GM23338 (cell line): ENCODE measurements at regions not wholly inside any gene's neighbourhood (a gene's known extent, or its start where the extent isn't known, plus 50 kb on each side); places are given as distances from the start of the nearest gene placed in this dataset.

Source experiments
- ATAC-seq: fragments of 200-7000 bp; cut with Tn5 transposase; 3 replicates; pipeline ENCODE4 v1.9.1; 2020
- DNase-seq: peaks from one replicate; pipeline ENCODE4 v3.0.0-alpha.2; 2015; ENCODE audit warnings: low spot score
- H2AFZ ChIP-seq: fragments of 200-600 bp; sonication (generic); 2 replicates; pipeline ENCODE4 v1.8.0; 2016; ENCODE audit warnings: antibody characterized with exemption, mild to moderate bottlenecking, moderate library complexity
- H3F3A ChIP-seq: fragments of 200-600 bp; sonication (generic); replicated peaks from 2 replicates; pipeline ENCODE4 v1.8.0; 2017; ENCODE audit warnings: antibody characterized with exemption, mixed run types, low read depth
- H3K27ac ChIP-seq: fragments of 200-600 bp; sonication (generic); 2 replicates; pipeline ENCODE4 v1.6.1; 2016; ENCODE audit warnings: low read depth
- H3K27me3 ChIP-seq: fragments of 200-600 bp; sonication (generic); 2 replicates; pipeline ENCODE4 v1.8.0; 2016; ENCODE audit warnings: mild to moderate bottlenecking, mixed run types, moderate library complexity; ENCODE audit not compliant: insufficient read depth
- H3K36me3 ChIP-seq: fragments of 200-600 bp; sonication (generic); 2 replicates; pipeline ENCODE4 v1.8.0; 2016; ENCODE audit warnings: mild to moderate bottlenecking; ENCODE audit not compliant: insufficient read depth
- H3K4me1 ChIP-seq: fragments of 200-600 bp; sonication (generic); 2 replicates; pipeline ENCODE4 v1.8.0; 2016; ENCODE audit warnings: mild to moderate bottlenecking, moderate library complexity; ENCODE audit not compliant: insufficient read depth
- H3K4me2 ChIP-seq: fragments of 200-600 bp; sonication (generic); 2 replicates; pipeline ENCODE4 v1.7.1; 2017; ENCODE audit warnings: mixed run types
- H3K4me3 ChIP-seq: fragments of 200-600 bp; sonication (generic); 2 replicates; pipeline ENCODE4 v1.6.1; 2016; ENCODE audit warnings: mixed run types
- H3K79me2 ChIP-seq: fragments of 200-600 bp; sonication (generic); replicated peaks from 2 replicates; pipeline ENCODE4 v1.8.0; 2017; ENCODE audit warnings: mild to moderate bottlenecking; ENCODE audit not compliant: insufficient read depth
- H3K9me2 ChIP-seq: fragments of 200-600 bp; sonication (generic); 2 replicates; pipeline ENCODE4 v1.8.0; 2017; ENCODE audit not compliant: insufficient read depth
- H4K20me1 ChIP-seq: fragments of 200-600 bp; sonication (generic); replicated peaks from 2 replicates; pipeline ENCODE4 v1.8.0; 2017; ENCODE audit warnings: mild to moderate bottlenecking; ENCODE audit not compliant: insufficient read depth
- H3K27ac Mint-ChIP-seq: 2 replicates; pipeline ENCODE4 v1.8.0; 2020; ENCODE audit warnings: inconsistent platforms, mild to moderate bottlenecking, moderate library complexity, mixed read lengths
- H3K27me3 Mint-ChIP-seq: 3 replicates; pipeline ENCODE4 v1.8.0; 2022; ENCODE audit warnings: low read depth, mild to moderate bottlenecking, moderate library complexity, mixed read lengths, inconsistent platforms; ENCODE audit not compliant: insufficient read depth, poor library complexity
- H3K36me3 Mint-ChIP-seq: 3 replicates; pipeline ENCODE4 v1.8.0; 2021; ENCODE audit warnings: low read depth, mild to moderate bottlenecking, inconsistent platforms, moderate library complexity, mixed read lengths
- H3K4me1 Mint-ChIP-seq: 3 replicates; pipeline ENCODE4 v1.8.0; 2020; ENCODE audit warnings: mild to moderate bottlenecking, inconsistent platforms, mixed read lengths
- H3K4me3 Mint-ChIP-seq: 3 replicates; pipeline ENCODE4 v1.8.0; 2021; ENCODE audit warnings: moderate library complexity, mild to moderate bottlenecking, inconsistent platforms, mixed read lengths
- H3K9me3 Mint-ChIP-seq: 3 replicates; pipeline ENCODE4 v1.8.0; 2020; ENCODE audit warnings: moderate library complexity, mild to moderate bottlenecking, inconsistent platforms, mixed read lengths
- CREB1 ChIP-seq: fragments of 250-450 bp; sonication (Bioruptor Pico); IDR thresholded peaks from 2 replicates; pipeline ENCODE4 v1.5.0; 2020; ENCODE audit warnings: low read depth, mild to moderate bottlenecking, moderate library complexity
- CTCF ChIP-seq, 2 experiments: fragments of 200-600 bp in 1 of 2; sonication (generic) in 1 of 2; conservative IDR thresholded peaks; 2 replicates each; pipeline versions ENCODE4 v1.5.1 to v1.6.1; 2016 to 2017; ENCODE audit warnings: antibody characterized with exemption in 2 of 2, low read depth in 2 of 2, mild to moderate bottlenecking in 2 of 2, moderate library complexity in 1 of 2
- ETS1 ChIP-seq: IDR thresholded peaks from 2 replicates; pipeline ENCODE4 v1.6.1; 2016; ENCODE audit warnings: antibody characterized with exemption
- EZH2 ChIP-seq: fragments of 200-600 bp; sonication (generic); IDR thresholded peaks from one replicate; pipeline ENCODE4 v1.8.0; 2017; ENCODE audit warnings: antibody characterized with exemption, mild to moderate bottlenecking, low read depth; ENCODE audit not compliant: unreplicated experiment
- EZH2phosphoT487 ChIP-seq: fragments of 200-600 bp; sonication (generic); IDR thresholded peaks from one replicate; pipeline ENCODE4 v1.8.1; 2018; ENCODE audit warnings: antibody characterized with exemption; ENCODE audit not compliant: unreplicated experiment
- JUNB ChIP-seq: IDR thresholded peaks from one replicate; pipeline ENCODE4 v1.6.1; 2016; ENCODE audit warnings: antibody characterized with exemption; ENCODE audit not compliant: unreplicated experiment
- NANOG ChIP-seq: IDR thresholded peaks from 2 replicates; pipeline ENCODE4 v1.6.1; 2016; ENCODE audit warnings: antibody characterized with exemption, borderline replicate concordance
- POLR2AphosphoS5 ChIP-seq: IDR thresholded peaks from 2 replicates; pipeline ENCODE4 v1.6.1; 2016; ENCODE audit warnings: antibody characterized with exemption, low read depth
- STAT1 ChIP-seq: IDR thresholded peaks from one replicate; pipeline ENCODE4 v1.6.1; 2016; ENCODE audit warnings: antibody characterized with exemption; ENCODE audit not compliant: unreplicated experiment
- ZNF114 ChIP-seq: fragments of 250-450 bp; sonication (Bioruptor Pico); IDR thresholded peaks from 2 replicates; pipeline ENCODE4 v1.5.0; 2020; ENCODE audit warnings: mild to moderate bottlenecking, moderate library complexity
- ZNF331 ChIP-seq: fragments of 250-450 bp; sonication (Bioruptor Pico); IDR thresholded peaks from 2 replicates; pipeline ENCODE4 v1.5.0; 2020; ENCODE audit warnings: low read depth, mild to moderate bottlenecking, moderate library complexity
- ZNF462 ChIP-seq: fragments of 250-450 bp; sonication (Bioruptor Pico); IDR thresholded peaks from 2 replicates; pipeline ENCODE4 v1.5.0; 2020; ENCODE audit warnings: mild to moderate bottlenecking, moderate library complexity
- TF ChIP-seq, protein P1 (sequence below): IDR thresholded peaks from one replicate; pipeline ENCODE4 v1.6.1; 2018; ENCODE audit warnings: antibody characterized with exemption; ENCODE audit not compliant: unreplicated experiment

GRCh38 chr14:22095860-22096513 lies 422.4 kb upstream of the OR4E1 start:
- Mint-ChIP-seq H3K9me3 (no peaks in the 10 kb centered on the region), H3K4me1 (no peaks in the 10 kb centered on the region), H3K4me3 (no peak overlapping the region), H3K27ac (no peak overlapping the region), H3K27me3 (no peaks in the 10 kb centered on the region), H3K36me3 (no peaks in the 10 kb centered on the region)
- H3K4me1 ChIP-seq: no peaks in the 10 kb centered on the region
- no peak overlapping the region for H3K27ac ChIP-seq
- H3F3A ChIP-seq: no peaks in the 10 kb centered on the region
- ATAC-seq (no peak), DNase-seq (no peak)
- TF ChIP-seq CREB1 (CRISPR knock-in tag) (no peak), EZH2phosphoT487 (no peak), ETS1 (no peak), STAT1 (no peak), ZNF114 (CRISPR knock-in tag) (no peak), POLR2AphosphoS5 (no peak), ZNF462 (CRISPR knock-in tag) (no peak), ZNF331 (CRISPR knock-in tag) (no peak), JUNB (no peak), NANOG (no peak), CTCF (conservative IDR thresholded peaks at IDR 0.05; ENCODE audit: low read depth in 2 of 2) (no peak), EZH2 (no peak)
- TF ChIP-seq, protein P1, sequence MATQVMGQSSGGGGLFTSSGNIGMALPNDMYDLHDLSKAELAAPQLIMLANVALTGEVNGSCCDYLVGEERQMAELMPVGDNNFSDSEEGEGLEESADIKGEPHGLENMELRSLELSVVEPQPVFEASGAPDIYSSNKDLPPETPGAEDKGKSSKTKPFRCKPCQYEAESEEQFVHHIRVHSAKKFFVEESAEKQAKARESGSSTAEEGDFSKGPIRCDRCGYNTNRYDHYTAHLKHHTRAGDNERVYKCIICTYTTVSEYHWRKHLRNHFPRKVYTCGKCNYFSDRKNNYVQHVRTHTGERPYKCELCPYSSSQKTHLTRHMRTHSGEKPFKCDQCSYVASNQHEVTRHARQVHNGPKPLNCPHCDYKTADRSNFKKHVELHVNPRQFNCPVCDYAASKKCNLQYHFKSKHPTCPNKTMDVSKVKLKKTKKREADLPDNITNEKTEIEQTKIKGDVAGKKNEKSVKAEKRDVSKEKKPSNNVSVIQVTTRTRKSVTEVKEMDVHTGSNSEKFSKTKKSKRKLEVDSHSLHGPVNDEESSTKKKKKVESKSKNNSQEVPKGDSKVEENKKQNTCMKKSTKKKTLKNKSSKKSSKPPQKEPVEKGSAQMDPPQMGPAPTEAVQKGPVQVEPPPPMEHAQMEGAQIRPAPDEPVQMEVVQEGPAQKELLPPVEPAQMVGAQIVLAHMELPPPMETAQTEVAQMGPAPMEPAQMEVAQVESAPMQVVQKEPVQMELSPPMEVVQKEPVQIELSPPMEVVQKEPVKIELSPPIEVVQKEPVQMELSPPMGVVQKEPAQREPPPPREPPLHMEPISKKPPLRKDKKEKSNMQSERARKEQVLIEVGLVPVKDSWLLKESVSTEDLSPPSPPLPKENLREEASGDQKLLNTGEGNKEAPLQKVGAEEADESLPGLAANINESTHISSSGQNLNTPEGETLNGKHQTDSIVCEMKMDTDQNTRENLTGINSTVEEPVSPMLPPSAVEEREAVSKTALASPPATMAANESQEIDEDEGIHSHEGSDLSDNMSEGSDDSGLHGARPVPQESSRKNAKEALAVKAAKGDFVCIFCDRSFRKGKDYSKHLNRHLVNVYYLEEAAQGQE: no peak
- H3K36me3 ChIP-seq: no peaks in the 10 kb centered on the region
- H3K4me3 ChIP-seq: no peak overlapping the region
- 0 out of 2 replicates have a peak overlapping the region, but pooled peaks have one; percentile 44 for H2AFZ ChIP-seq
- H3K79me2 ChIP-seq: no peaks in the 10 kb centered on the region
- H3K4me2 ChIP-seq: no peak overlapping the region
- H4K20me1 ChIP-seq: no peaks in the 10 kb centered on the region
- peaks cover 7% of the 10 kb centered on the region; the same call in 1 of the 2 replicates for H3K27me3 ChIP-seq
- H3K9me2 ChIP-seq: no peaks in the 10 kb centered on the region
